H9 (cell line): ENCODE measurements at regions not wholly inside any gene's neighbourhood (a gene's known extent, or its start where the extent isn't known, plus 50 kb on each side); places are given as distances from the start of the nearest gene placed in this dataset.

Experiments used
- DNase-seq: peaks from one replicate; pipeline ENCODE4 v3.0.0-alpha.2; 2017
- H2AFZ ChIP-seq: one replicate; pipeline ENCODE4 v1.6.1; 2013; ENCODE audit warnings: mild to moderate bottlenecking, low read length, control low read depth, moderate library complexity
- H2AK5ac ChIP-seq: 2 replicates; pipeline ENCODE4 v1.6.1; 2013; ENCODE audit warnings: low read length, control low read depth, mixed read lengths; ENCODE audit not compliant: insufficient read length
- H2BK120ac ChIP-seq: one replicate; pipeline ENCODE4 v1.6.1; 2013; ENCODE audit warnings: low read depth, mild to moderate bottlenecking, low read length, control low read depth, inconsistent platforms; ENCODE audit not compliant: poor library complexity, severe bottlenecking
- H2BK12ac ChIP-seq: 2 replicates; pipeline ENCODE4 v1.6.1; 2013; ENCODE audit warnings: low read length, control low read depth, mixed read lengths, low read depth; ENCODE audit not compliant: insufficient read length
- H2BK15ac ChIP-seq: 2 replicates; pipeline ENCODE4 v1.6.1; 2013; ENCODE audit warnings: low read depth, low read length, control low read depth
- H2BK20ac ChIP-seq: one replicate; pipeline ENCODE4 v1.6.1; 2013; ENCODE audit warnings: low read depth, mild to moderate bottlenecking, low read length, control low read depth, inconsistent platforms; ENCODE audit not compliant: poor library complexity, severe bottlenecking
- H2BK5ac ChIP-seq: 2 replicates; pipeline ENCODE4 v1.6.1; 2013; ENCODE audit warnings: low read length, control low read depth, mixed read lengths; ENCODE audit not compliant: insufficient read length
- H3K14ac ChIP-seq: 2 replicates; pipeline ENCODE4 v1.6.1; 2013; ENCODE audit warnings: low read length, control low read depth; ENCODE audit not compliant: insufficient read depth
- H3K18ac ChIP-seq: 2 replicates; pipeline ENCODE4 v1.6.1; 2013; ENCODE audit warnings: low read depth, mild to moderate bottlenecking, mixed read lengths, low read length, control low read depth; ENCODE audit not compliant: insufficient read length
- H3K23ac ChIP-seq: 2 replicates; pipeline ENCODE4 v1.6.1; 2013; ENCODE audit warnings: low read length, control low read depth, mixed read lengths, low read depth; ENCODE audit not compliant: insufficient read length
- H3K23me2 ChIP-seq: 2 replicates; pipeline ENCODE4 v1.6.1; 2013; ENCODE audit warnings: low read depth, mild to moderate bottlenecking, mixed read lengths, low read length, control low read depth; ENCODE audit not compliant: insufficient read length, poor library complexity, severe bottlenecking
- H3K27ac ChIP-seq: 2 replicates; pipeline ENCODE4 v1.5.1; 2013; ENCODE audit warnings: low read length, control low read depth, mixed read lengths, low read depth; ENCODE audit not compliant: insufficient read length
- H3K27me3 ChIP-seq: 2 replicates; pipeline ENCODE4 v1.6.1; 2013; ENCODE audit warnings: low read length, control low read depth, inconsistent platforms; ENCODE audit not compliant: insufficient read depth
- H3K4ac ChIP-seq: 2 replicates; pipeline ENCODE4 v1.6.1; 2013; ENCODE audit warnings: low read depth, mild to moderate bottlenecking, control low read depth, inconsistent platforms, low read length, moderate library complexity
- H3K4me1 ChIP-seq: 2 replicates; pipeline ENCODE4 v1.6.1; 2013; ENCODE audit warnings: low read length, control low read depth, inconsistent platforms; ENCODE audit not compliant: insufficient read depth
- H3K4me2 ChIP-seq: 2 replicates; pipeline ENCODE4 v1.6.1; 2013; ENCODE audit warnings: low read length, control low read depth, mixed read lengths; ENCODE audit not compliant: insufficient read length, insufficient read depth
- H3K56ac ChIP-seq: 2 replicates; pipeline ENCODE4 v1.6.1; 2013; ENCODE audit warnings: low read depth, mild to moderate bottlenecking, mixed read lengths, low read length, control low read depth; ENCODE audit not compliant: insufficient read length
- H3K79me1 ChIP-seq: 2 replicates; pipeline ENCODE4 v1.6.1; 2013; ENCODE audit warnings: low read depth, mild to moderate bottlenecking, moderate library complexity, low read length, control low read depth, inconsistent platforms; ENCODE audit not compliant: insufficient read depth, poor library complexity, severe bottlenecking
- H3K79me2 ChIP-seq: 2 replicates; pipeline ENCODE4 v1.6.1; 2013; ENCODE audit warnings: low read length, control low read depth, inconsistent platforms; ENCODE audit not compliant: insufficient read depth
- H3K9ac ChIP-seq: 2 replicates; pipeline ENCODE4 v1.6.1; 2013; ENCODE audit warnings: low read length, control low read depth, mixed read lengths; ENCODE audit not compliant: insufficient read length; ENCODE audit errors: extremely low read depth
- H3K9me3 ChIP-seq: one replicate; pipeline ENCODE4 v1.6.1; 2013; ENCODE audit warnings: low read depth, low read length, inconsistent platforms; ENCODE audit not compliant: control insufficient read depth
- H3T11ph ChIP-seq: one replicate; pipeline ENCODE4 v1.6.1; 2013; ENCODE audit warnings: mild to moderate bottlenecking, low read length, control low read depth, inconsistent platforms
- H4K20me1 ChIP-seq: one replicate; pipeline ENCODE4 v1.6.1; 2013; ENCODE audit not compliant: control insufficient read depth, insufficient read length, insufficient read depth
- H4K5ac ChIP-seq: 2 replicates; pipeline ENCODE4 v1.6.1; 2013; ENCODE audit warnings: low read depth, mild to moderate bottlenecking, mixed read lengths, low read length, control low read depth; ENCODE audit not compliant: insufficient read length
- H4K8ac ChIP-seq: replicated peaks from 2 replicates; pipeline ENCODE4 v1.6.1; 2013; ENCODE audit warnings: low read length, control low read depth, mixed read lengths, low read depth; ENCODE audit not compliant: insufficient read length
- H4K91ac ChIP-seq: 2 replicates; pipeline ENCODE4 v1.6.1; 2013; ENCODE audit warnings: low read depth, mild to moderate bottlenecking, moderate library complexity, mixed read lengths, low read length, control low read depth; ENCODE audit not compliant: insufficient read length
- H3K27ac Mint-ChIP-seq, 3 experiments: 2 replicates in 2 of 3; 3 replicates in 1 of 3; pipeline ENCODE4 v1.8.0; 2020 to 2021; ENCODE audit warnings: mixed read lengths in 3 of 3, mild to moderate bottlenecking in 1 of 3, moderate library complexity in 1 of 3
- H3K27me3 Mint-ChIP-seq: 2 replicates; pipeline ENCODE4 v1.8.0; 2021; ENCODE audit warnings: low read depth, mild to moderate bottlenecking, moderate library complexity, mixed read lengths
- H3K36me3 Mint-ChIP-seq, 3 experiments: 2 replicates in 2 of 3; 3 replicates in 1 of 3; pipeline ENCODE4 v1.8.0; 2020 to 2021; ENCODE audit warnings: low read depth in 3 of 3, mixed read lengths in 3 of 3; ENCODE audit not compliant: insufficient read depth in 1 of 3
- H3K4me1 Mint-ChIP-seq, 2 experiments: 2 replicates each; pipeline ENCODE4 v1.8.0; 2020; ENCODE audit warnings: mixed read lengths in 2 of 2
- H3K4me3 Mint-ChIP-seq, 2 experiments: 2 replicates in 1 of 2; 3 replicates in 1 of 2; pipeline ENCODE4 v1.8.0; 2020 to 2021; ENCODE audit warnings: mild to moderate bottlenecking in 2 of 2, mixed read lengths in 2 of 2, moderate library complexity in 1 of 2
- H3K9me3 Mint-ChIP-seq, 2 experiments: 2 replicates in 1 of 2; 3 replicates in 1 of 2; pipeline ENCODE4 v1.8.0; 2020; ENCODE audit warnings: mild to moderate bottlenecking in 2 of 2, mixed read lengths in 2 of 2, moderate library complexity in 1 of 2
- CTCF ChIP-seq: fragments of 200-600 bp; sonication (generic); conservative IDR thresholded peaks from 3 replicates; pipeline ENCODE4 v1.8.0; 2021; ENCODE audit warnings: antibody characterized with exemption, mild to moderate bottlenecking
- WGBS: extraction: QIAGEN DNeasy Blood & Tissue Kit; methylation state at CpG from one replicate; pipeline ENCODE4 v1.1.7; 2013; ENCODE audit warnings: missing lambda C conversion rate, low lambda C conversion rate, mixed read lengths; ENCODE audit not compliant: insufficient read length; ENCODE audit errors: extremely low coverage; 5-methylcytosine and 5-hydroxymethylcytosine counted together

GRCh38 chr12:105453316-105453715 is 122.8 kb downstream of the C12orf75 start:
- Histone ChIP-seq H3K4me2 (no peak overlapping the region), H3K23ac (no peak overlapping the region), H3K18ac (no peak overlapping the region), H4K20me1 (no peaks in the 10 kb centered on the region), H3K14ac (no peak overlapping the region), H4K5ac (no peak overlapping the region), H3K27me3 (no peaks in the 10 kb centered on the region), H4K91ac (no peak overlapping the region), H3T11ph (no peak overlapping the region), H3K23me2 (no peaks in the 10 kb centered on the region), H2BK5ac (no peak overlapping the region), H4K8ac (no peak overlapping the region), H3K9ac (no peak overlapping the region), H2AK5ac (no peak overlapping the region), H2BK15ac (no peak overlapping the region), H3K4me1 (no peaks in the 10 kb centered on the region), H3K27ac (no peak overlapping the region), H2BK12ac (no peak overlapping the region), H3K4ac (no peak overlapping the region), H3K9me3 (no peaks in the 10 kb centered on the region), H2AFZ (no peak overlapping the region), H3K79me1 (no peaks in the 10 kb centered on the region), H3K79me2 (no peaks in the 10 kb centered on the region; the same call in 1 of the 2 replicates), H2BK20ac (no peak overlapping the region), H3K56ac (no peak overlapping the region), H2BK120ac (no peak overlapping the region)
- DNase-seq, result no peak
- H3K27ac Mint-ChIP-seq, result no peak overlapping the region
- peaks cover 0 to 5% of the 10 kb centered on the region in 2 experiments; a peak in 1 of 4 replicates for H3K4me1 Mint-ChIP-seq
- no peak overlapping the region for H3K4me3 Mint-ChIP-seq
- no CpG with 5 or more reads among the region's 1 CpG for WGBS
- TF ChIP-seq CTCF, result no peak
- H3K27me3 Mint-ChIP-seq, result peaks cover 3% of the 10 kb centered on the region; the same call in 1 of the 2 replicates
- peaks cover 1% of the 10 kb centered on the region in 2 experiments; a peak in 1 of 5 replicates for H3K9me3 Mint-ChIP-seq
- no peaks in the 10 kb centered on the region; a peak in 2 of 7 replicates for H3K36me3 Mint-ChIP-seq
